ENCODE measurements at regions not wholly inside any gene's neighbourhood (a gene's known extent, or its start where the extent isn't known, plus 50 kb on each side); places are given as distances from the start of the nearest gene placed in this dataset.
"Not testable (repeated sequence)": the region's sequence is repeated elsewhere in the genome, so short reads cannot be mapped to it uniquely, and the experiment has no call there.

DNA sequence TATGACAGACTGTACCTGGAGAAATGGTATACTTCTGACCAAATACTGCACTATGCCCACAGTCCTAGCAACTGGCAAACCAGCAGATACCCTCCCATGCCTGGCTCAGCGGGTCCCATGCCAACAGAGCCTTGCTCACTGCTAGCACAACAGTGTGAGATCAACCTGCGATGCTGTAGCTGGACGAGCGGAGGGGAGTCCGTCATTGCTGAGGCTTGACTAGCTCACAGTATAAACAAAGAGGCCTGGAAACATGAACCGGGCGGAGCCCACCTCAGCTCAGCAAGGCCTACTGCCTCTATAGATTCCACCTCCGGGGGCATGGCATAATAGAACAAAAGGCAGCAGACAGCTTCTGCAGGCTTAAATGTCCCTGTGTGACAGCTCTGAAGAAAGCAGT lies 93.2 kb upstream of the CAB39 start:
- Histone ChIP-seq H3K4me2 (ENCODE audit: low read length) (no peak overlapping the region), H4K20me1 (ENCODE audit: insufficient read depth, low read length) (no peaks in the 10 kb centered on the region), H3K9me2 (ENCODE audit: insufficient read depth, low read length) (no peaks in the 10 kb centered on the region), H3K36me3 (ENCODE audit: insufficient read depth, low read length) (no peaks in the 10 kb centered on the region), H3K79me2 (ENCODE audit: insufficient read depth, low read depth, low read length) (no peaks in the 10 kb centered on the region), H3K4me3 (ENCODE audit: low read depth, low read length, poor library complexity, severe bottlenecking) (no peak overlapping the region), H3K9me3 (ENCODE audit: low read length) (no peaks in the 10 kb centered on the region), H3K4me1 (ENCODE audit: insufficient read depth, low read length, poor library complexity, severe bottlenecking) (peaks cover 13% of the 10 kb centered on the region), H3K27ac (ENCODE audit: low read depth, low read length, poor library complexity, severe bottlenecking) (no peak overlapping the region), H2AFZ (ENCODE audit: low read length) (no peak overlapping the region)
- POLR2A ChIA-PET: interaction anchor here (1.3 kb wide), 1 partner anchor 15 kb away, joined by 3 read pairs; no protein-coding TSS in a partner anchor
- TF ChIP-seq EZH2phosphoT487 (IDR thresholded peaks at IDR 0.05; ENCODE audit: borderline replicate concordance, low read depth, low read length) (no peak), CTCF (conservative IDR thresholded peaks at IDR 0.05; ENCODE audit: low read length) (no peak)
- no peak for DNase-seq (ENCODE audit: low spot score)
- CTCF ChIA-PET (ENCODE audit: unreplicated experiment): no interaction called here
- intact Hi-C loops (cut with micrococcal nuclease; ENCODE audit: unreplicated experiment): no loop called here
- BruUV-seq (replicated peaks): no TSS peak

GRCh38 chr2:230625220-230625619 lies 87.4 kb upstream of the CAB39 start:
- H3K27ac ChIP-seq (ENCODE audit: low read depth, low read length, poor library complexity, severe bottlenecking); H3K79me2 ChIP-seq (ENCODE audit: insufficient read depth, low read depth, low read length); H3K9me2 ChIP-seq (ENCODE audit: insufficient read depth, low read length); intact Hi-C loops (cut with micrococcal nuclease; ENCODE audit: unreplicated experiment); H3K36me3 ChIP-seq (ENCODE audit: insufficient read depth, low read length); H4K20me1 ChIP-seq (ENCODE audit: insufficient read depth, low read length); H3K9me3 ChIP-seq (ENCODE audit: low read length); DNase-seq (ENCODE audit: low spot score); H3K4me2 ChIP-seq (ENCODE audit: low read length); H3K4me1 ChIP-seq (ENCODE audit: insufficient read depth, low read length, poor library complexity, severe bottlenecking); H2AFZ ChIP-seq (ENCODE audit: low read length); BruUV-seq (replicated peaks); POLR2A ChIA-PET; H3K4me3 ChIP-seq (ENCODE audit: low read depth, low read length, poor library complexity, severe bottlenecking); CTCF ChIA-PET (ENCODE audit: unreplicated experiment): not testable (repeated sequence)

DNA sequence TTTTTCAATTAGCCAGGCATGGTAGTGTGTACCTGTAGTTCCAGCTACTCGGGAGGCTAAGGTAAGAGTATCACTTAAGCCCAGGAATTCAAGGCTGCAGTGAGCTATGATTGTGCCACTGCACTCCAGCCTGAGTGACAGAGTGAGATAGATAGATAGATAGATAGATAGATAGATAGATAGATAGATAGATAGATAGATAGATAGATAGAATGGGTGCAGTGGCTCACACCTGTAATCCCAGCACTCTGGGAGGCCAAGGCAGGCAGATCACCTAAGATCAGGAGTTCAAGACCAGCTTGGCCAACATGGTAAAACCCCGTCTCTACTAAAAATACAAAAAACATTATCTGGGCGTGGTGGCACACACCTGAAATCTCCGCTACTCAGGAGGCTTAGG lies 85.6 kb upstream of the CAB39 start:
- DNase-seq (ENCODE audit: low spot score); H3K4me1 ChIP-seq (ENCODE audit: insufficient read depth, low read length, poor library complexity, severe bottlenecking); H3K36me3 ChIP-seq (ENCODE audit: insufficient read depth, low read length); H3K9me3 ChIP-seq (ENCODE audit: low read length); H3K4me3 ChIP-seq (ENCODE audit: low read depth, low read length, poor library complexity, severe bottlenecking); H3K79me2 ChIP-seq (ENCODE audit: insufficient read depth, low read depth, low read length); H4K20me1 ChIP-seq (ENCODE audit: insufficient read depth, low read length); H3K9me2 ChIP-seq (ENCODE audit: insufficient read depth, low read length); intact Hi-C loops (cut with micrococcal nuclease; ENCODE audit: unreplicated experiment); H3K4me2 ChIP-seq (ENCODE audit: low read length); H2AFZ ChIP-seq (ENCODE audit: low read length); BruUV-seq (replicated peaks); H3K27ac ChIP-seq (ENCODE audit: low read depth, low read length, poor library complexity, severe bottlenecking); CTCF ChIA-PET (ENCODE audit: unreplicated experiment): not testable (repeated sequence)
- POLR2A ChIA-PET: interaction anchor here (1.4 kb wide), 1 partner anchor 14 kb away, joined by 3 read pairs; no protein-coding TSS in a partner anchor
